Activated CD4-positive, alpha-beta memory T cell treated with anti-CD3 and anti-CD28 coated beads, Interleukin-2, amount 10 ng/mL, durations not matched to agents 7 days and 5 days (primary cell): ENCODE measurements at regions not wholly inside any gene's neighbourhood (a gene's known extent, or its start where the extent isn't known, plus 50 kb on each side); places are given as distances from the start of the nearest gene placed in this dataset.

Experiments used
- CTCF ChIA-PET: fragments of 350-600 bp; sonication (Branson Sonifier 250); formaldehyde crosslinking; loops from one replicate; lab custom pipeline; 2021; ENCODE audit warnings: antibody characterized with exemption, inconsistent platforms; lab: Charles Lee
- POLR2A ChIA-PET: fragments of 350-600 bp; sonication (Branson Sonifier 250); formaldehyde crosslinking; loops from one replicate; lab custom pipeline; 2021; ENCODE audit warnings: antibody characterized with exemption; lab: Charles Lee
- DNase-seq: peaks from one replicate; pipeline ENCODE4 v3.0.0-alpha.2; 2020
- H3K27ac Mint-ChIP-seq: one replicate; pipeline ENCODE4 v1.8.0; 2021; ENCODE audit warnings: mild to moderate bottlenecking, mixed read lengths
- H3K27me3 Mint-ChIP-seq: one replicate; pipeline ENCODE4 v1.8.0; 2021; ENCODE audit warnings: mixed read lengths
- H3K36me3 Mint-ChIP-seq: one replicate; pipeline ENCODE4 v1.8.0; 2021; ENCODE audit warnings: low read depth, mixed read lengths
- H3K4me1 Mint-ChIP-seq: one replicate; pipeline ENCODE4 v1.8.0; 2021; ENCODE audit warnings: mixed read lengths
- H3K4me3 Mint-ChIP-seq: one replicate; pipeline ENCODE4 v1.8.0; 2021; ENCODE audit warnings: mild to moderate bottlenecking, mixed read lengths
- H3K9me3 Mint-ChIP-seq: one replicate; pipeline ENCODE4 v1.8.0; 2021; ENCODE audit warnings: mixed read lengths

DNA sequence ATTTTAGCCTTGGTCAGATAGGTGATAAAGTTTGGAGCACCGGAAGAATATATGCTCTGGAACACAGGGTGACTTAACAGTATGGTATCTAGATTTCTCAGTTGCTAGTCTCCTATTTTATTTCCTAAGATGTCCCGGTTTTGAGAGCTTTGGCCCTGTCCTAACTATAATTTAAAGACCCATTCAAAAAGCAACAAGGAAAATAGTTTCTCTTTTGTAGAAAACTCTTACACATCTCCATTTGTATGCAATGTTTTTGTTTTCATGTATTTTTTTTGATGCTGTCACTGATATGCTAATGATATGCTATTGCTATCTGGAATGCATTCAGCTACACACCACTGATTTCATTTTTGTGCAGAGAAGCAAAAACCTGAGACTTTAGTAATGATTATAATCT lies 237.8 kb downstream of the GPD2 start:
- Mint-ChIP-seq H3K36me3 (no peaks in the 10 kb centered on the region), H3K4me1 (no peaks in the 10 kb centered on the region), H3K27me3 (peaks cover 2% of the 10 kb centered on the region), H3K9me3 (no peaks in the 10 kb centered on the region), H3K27ac (no peak overlapping the region), H3K4me3 (no peak overlapping the region)
- POLR2A ChIA-PET: no interaction called here
- CTCF ChIA-PET: no interaction called here
- DNase-seq: no peak

DNA sequence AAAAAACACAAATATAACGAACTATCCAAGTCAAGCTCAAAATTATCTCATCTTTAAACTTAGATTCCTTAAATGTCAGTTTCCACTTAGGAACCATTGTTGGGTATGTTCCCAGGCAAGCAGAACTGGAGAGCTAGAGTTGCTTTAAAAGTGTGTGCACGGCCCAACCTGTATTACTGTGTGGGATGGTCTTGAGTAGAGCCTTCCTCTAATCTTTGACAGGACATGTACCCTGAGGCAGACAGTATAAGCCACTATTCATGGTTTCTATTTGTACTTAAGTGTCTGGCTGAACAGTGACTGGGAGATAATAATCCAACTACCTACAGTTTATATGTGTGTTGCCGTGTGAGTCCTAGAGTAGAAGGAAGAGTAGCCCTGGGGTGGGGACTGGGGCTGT lies 239.7 kb downstream of the GPD2 start:
- Mint-ChIP-seq H3K36me3 (no peaks in the 10 kb centered on the region), H3K27me3 (peaks cover 2% of the 10 kb centered on the region), H3K27ac (no peak overlapping the region), H3K4me1 (no peaks in the 10 kb centered on the region), H3K9me3 (no peaks in the 10 kb centered on the region), H3K4me3 (no peak overlapping the region)
- CTCF ChIA-PET: no interaction called here
- POLR2A ChIA-PET: no interaction called here
- no peak for DNase-seq

DNA sequence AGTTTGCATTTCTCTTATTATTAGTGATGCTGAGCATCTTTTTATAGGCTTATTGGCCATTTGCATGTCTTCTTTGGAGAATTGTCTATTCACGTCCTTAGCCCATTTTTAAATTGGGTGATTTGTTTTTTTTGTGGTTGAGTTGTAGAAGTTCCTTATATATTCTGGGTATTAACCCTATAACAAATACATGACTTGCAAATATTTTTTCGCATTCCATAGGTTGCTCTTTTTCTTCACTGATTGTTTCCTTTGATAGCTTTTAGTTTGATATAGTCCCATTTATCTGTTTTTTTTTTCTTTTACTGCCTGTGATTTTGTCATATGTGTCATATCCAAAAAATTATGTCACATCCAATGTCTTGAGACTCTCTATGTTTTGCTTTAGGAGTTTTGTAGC lies 243.6 kb downstream of the GPD2 start:
- no peak for DNase-seq
- Mint-ChIP-seq H3K27ac (no peak overlapping the region), H3K4me1 (no peaks in the 10 kb centered on the region), H3K9me3 (no peaks in the 10 kb centered on the region), H3K27me3 (peaks cover 3% of the 10 kb centered on the region), H3K36me3 (no peaks in the 10 kb centered on the region), H3K4me3 (no peak overlapping the region)
- CTCF ChIA-PET: interaction anchor here (1.1 kb wide), 1 partner anchor 17 kb away, joined by 3 read pairs; no protein-coding TSS in a partner anchor
- POLR2A ChIA-PET: no interaction called here

DNA sequence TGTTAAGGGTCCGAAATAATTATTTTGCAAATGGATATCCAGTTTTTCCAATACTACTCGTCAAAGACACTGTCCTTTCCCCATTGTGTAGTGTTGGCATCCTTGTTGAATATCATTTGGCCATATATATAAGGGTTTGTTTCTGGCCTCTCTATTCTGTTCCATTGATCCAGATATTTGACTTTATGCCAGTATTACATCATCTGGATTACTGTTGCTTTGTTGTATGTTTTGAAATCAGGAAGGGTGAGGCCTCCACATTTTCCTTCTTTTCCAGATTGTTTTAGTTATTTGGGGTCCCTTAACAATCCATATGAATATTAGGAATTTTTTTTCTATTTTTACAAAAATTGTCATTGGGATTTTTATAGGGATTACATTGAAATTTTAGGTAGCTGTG lies 244.1 kb downstream of the GPD2 start:
- Mint-ChIP-seq H3K36me3 (no peaks in the 10 kb centered on the region), H3K4me3 (no peak overlapping the region), H3K4me1 (no peaks in the 10 kb centered on the region), H3K9me3 (no peaks in the 10 kb centered on the region), H3K27ac (no peak overlapping the region), H3K27me3 (peaks cover 3% of the 10 kb centered on the region)
- ChIA-PET POLR2A (no interaction called here), CTCF (interaction anchor here (1.1 kb wide), 1 partner anchor 17 kb away, joined by 3 read pairs; no protein-coding TSS in a partner anchor)
- DNase-seq: no peak

DNA sequence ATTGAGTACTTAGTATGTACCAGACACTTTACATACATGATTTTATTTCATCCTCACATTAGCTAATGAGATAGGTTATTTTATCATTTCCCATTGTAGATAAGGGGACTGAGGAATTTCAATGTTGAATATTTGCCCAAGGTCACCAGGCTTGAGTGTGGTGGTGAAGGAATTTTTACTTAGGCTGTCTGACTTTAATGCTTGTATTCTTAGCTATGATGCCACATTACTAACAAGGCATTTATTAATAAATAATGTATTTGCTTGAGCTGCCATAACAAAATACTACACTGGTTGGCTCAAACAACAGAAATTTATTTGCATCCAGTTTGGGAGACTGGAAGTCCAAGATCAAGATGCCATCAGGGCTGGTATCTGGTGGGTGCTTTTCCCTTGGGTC lies 250.9 kb downstream of the GPD2 start:
- CTCF ChIA-PET: no interaction called here
- Mint-ChIP-seq H3K9me3 (no peaks in the 10 kb centered on the region), H3K27ac (no peak overlapping the region), H3K4me1 (no peaks in the 10 kb centered on the region), H3K27me3 (peaks cover 8% of the 10 kb centered on the region), H3K36me3 (no peaks in the 10 kb centered on the region), H3K4me3 (no peak overlapping the region)
- POLR2A ChIA-PET: no interaction called here
- DNase-seq: no peak

DNA sequence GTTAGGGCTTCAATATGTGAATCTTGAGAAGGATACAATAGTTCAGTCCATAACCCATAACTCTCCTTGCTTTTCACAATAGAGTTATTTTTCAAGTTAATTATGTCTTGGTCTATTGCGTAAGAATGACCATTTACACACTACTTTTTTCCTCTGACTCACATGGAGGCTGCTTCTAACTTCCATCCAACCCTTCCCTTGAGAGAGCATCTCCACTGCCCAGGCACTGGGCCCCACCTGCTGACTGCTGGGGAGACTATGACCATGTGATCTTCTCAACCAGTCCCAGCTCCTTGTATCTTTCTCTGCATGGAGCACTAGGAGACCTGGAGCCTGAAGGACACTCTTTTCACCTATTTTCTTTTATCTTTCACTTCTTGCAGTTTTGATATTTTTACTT lies 251.5 kb downstream of the GPD2 start:
- CTCF ChIA-PET: interaction anchor here (0.7 kb wide), 1 partner anchor 463 kb away, joined by 5 read pairs; no protein-coding TSS in a partner anchor
- no peak for DNase-seq

DNA sequence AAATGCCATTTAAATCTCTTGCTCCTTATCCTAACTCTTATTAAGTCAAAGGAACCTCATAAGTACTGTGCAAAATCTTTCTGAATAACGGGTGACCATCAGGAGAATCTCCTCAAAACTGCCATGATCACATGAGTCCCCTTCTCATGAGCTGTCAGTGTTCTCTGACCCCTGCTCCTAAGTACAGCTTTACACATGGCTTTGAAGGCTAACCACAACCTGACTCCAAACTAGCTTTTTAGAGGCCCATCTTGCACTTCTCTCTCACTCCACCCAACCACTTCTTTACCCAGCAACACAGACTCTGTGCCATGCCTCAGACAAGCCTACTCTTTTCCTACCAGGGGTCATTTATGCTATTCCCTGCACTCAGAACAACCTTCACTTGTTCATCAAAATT lies 253.8 kb downstream of the GPD2 start:
- POLR2A ChIA-PET: no interaction called here

More for the DNA sequence above, 251.5 kb downstream of the GPD2 start:
- peaks cover 8% of the 10 kb centered on the region for H3K27me3 Mint-ChIP-seq
- H3K9me3 Mint-ChIP-seq: no peaks in the 10 kb centered on the region
- H3K4me1 Mint-ChIP-seq: no peaks in the 10 kb centered on the region
- no peaks in the 10 kb centered on the region for H3K36me3 Mint-ChIP-seq
- POLR2A ChIA-PET: no interaction called here
- no peak overlapping the region for H3K4me3 Mint-ChIP-seq
- H3K27ac Mint-ChIP-seq: no peak overlapping the region

DNA sequence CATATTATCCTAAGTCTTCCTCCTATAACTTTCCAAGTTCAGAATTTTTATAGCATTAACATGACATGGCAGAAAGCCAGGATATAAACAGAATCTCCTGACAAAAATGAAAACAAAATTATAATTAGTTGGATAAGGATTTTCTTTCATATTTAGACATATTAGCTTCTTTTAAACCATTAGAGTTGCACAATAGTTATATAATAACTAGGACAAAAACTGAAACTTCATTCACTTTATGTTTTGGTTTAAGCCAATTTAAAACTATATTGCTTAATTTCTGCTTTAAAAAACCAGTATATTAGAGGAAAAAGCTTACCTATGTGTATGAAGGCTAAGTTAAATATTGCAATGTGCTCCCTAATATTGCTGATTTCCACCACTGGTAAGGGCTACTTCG lies 254.8 kb downstream of the GPD2 start:
- no peak for DNase-seq
- H3K9me3 Mint-ChIP-seq: no peaks in the 10 kb centered on the region
- H3K4me3 Mint-ChIP-seq: no peak overlapping the region
- no peaks in the 10 kb centered on the region for H3K36me3 Mint-ChIP-seq
- no peak overlapping the region for H3K27ac Mint-ChIP-seq
- ChIA-PET POLR2A (interaction anchor here (0.6 kb wide), 1 partner anchor 233 kb away, joined by 3 read pairs; no protein-coding TSS in a partner anchor), CTCF (interaction anchor here (0.9 kb wide), 1 partner anchor 356 kb away, joined by 3 read pairs; no protein-coding TSS in a partner anchor)
- H3K27me3 Mint-ChIP-seq: peaks cover 13% of the 10 kb centered on the region
- no peaks in the 10 kb centered on the region for H3K4me1 Mint-ChIP-seq

More for the DNA sequence above, 253.8 kb downstream of the GPD2 start:
- CTCF ChIA-PET: no interaction called here
- H3K27ac Mint-ChIP-seq: no peak overlapping the region
- no peaks in the 10 kb centered on the region for H3K9me3 Mint-ChIP-seq
- no peak for DNase-seq
- H3K36me3 Mint-ChIP-seq: no peaks in the 10 kb centered on the region
- H3K4me1 Mint-ChIP-seq: no peaks in the 10 kb centered on the region
- H3K27me3 Mint-ChIP-seq: peaks cover 11% of the 10 kb centered on the region
- H3K4me3 Mint-ChIP-seq: no peak overlapping the region

DNA sequence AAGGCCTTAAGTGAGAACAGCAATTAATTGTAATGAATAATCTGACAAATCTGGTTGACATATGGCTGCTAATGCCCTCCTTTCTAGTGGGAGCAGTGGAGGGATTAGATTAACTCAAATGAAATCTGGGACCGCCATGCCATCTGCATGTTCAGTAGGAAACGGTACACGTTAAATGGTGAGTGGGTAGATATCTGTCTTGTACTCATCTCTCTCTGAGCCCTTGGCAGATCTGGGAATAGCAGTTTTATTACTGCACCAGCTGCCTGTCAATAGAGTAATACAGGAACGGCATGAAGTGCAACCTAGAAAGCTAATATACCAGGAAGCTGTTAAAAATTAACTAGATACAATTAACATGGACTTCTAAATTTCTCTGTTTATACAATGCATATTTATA lies 258.8 kb downstream of the GPD2 start:
- H3K27ac Mint-ChIP-seq: no peak overlapping the region
- ChIA-PET POLR2A (no interaction called here), CTCF (no interaction called here)
- no peaks in the 10 kb centered on the region for H3K36me3 Mint-ChIP-seq
- DNase-seq: no peak
- H3K4me3 Mint-ChIP-seq: no peak overlapping the region
- peaks cover 11% of the 10 kb centered on the region for H3K27me3 Mint-ChIP-seq
- no peaks in the 10 kb centered on the region for H3K9me3 Mint-ChIP-seq
- no peaks in the 10 kb centered on the region for H3K4me1 Mint-ChIP-seq

DNA sequence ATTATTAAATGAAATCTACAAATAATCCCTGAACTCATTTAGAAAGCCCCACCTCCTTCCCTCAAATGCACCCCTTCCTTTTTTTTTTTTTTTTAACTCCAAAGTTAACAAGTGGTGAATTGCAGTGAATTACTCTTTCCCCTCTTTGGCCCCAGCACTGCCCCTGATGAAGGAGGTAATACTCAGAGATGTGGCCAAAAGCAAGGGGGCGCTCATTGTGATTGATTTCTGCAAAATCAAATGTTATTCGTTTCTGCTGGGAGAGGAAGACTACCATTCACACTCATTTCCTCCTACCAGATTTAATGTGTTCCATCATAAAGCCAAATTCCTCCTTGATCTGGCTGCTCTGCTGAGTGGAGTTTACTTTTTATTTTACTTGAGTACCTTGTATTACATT lies 259.4 kb downstream of the GPD2 start:
- Mint-ChIP-seq H3K36me3 (no peaks in the 10 kb centered on the region), H3K4me1 (no peaks in the 10 kb centered on the region), H3K27ac (no peak overlapping the region), H3K9me3 (no peaks in the 10 kb centered on the region), H3K27me3 (peaks cover 9% of the 10 kb centered on the region), H3K4me3 (no peak overlapping the region)
- no peak for DNase-seq
- ChIA-PET POLR2A (no interaction called here), CTCF (no interaction called here)

DNA sequence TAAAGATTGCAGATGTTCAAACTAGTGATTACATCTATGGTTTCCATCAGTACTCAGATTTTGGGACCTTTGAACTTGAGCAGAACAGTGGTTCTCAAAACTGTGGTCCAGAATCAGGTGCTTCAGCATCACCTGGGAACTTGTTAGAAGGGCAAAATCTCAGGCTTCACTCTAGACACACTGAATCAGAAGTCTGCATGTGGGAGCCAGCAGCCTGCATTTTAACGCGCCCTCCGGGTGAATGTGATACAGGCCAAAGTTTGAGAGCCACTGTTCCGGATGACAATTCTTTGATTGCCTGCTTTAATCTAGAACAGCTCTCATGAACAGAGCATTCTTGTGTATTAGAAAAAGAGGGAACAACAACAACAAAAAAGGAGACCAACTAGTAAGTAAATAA lies 261.7 kb downstream of the GPD2 start:
- POLR2A ChIA-PET: no interaction called here
- no peaks in the 10 kb centered on the region for H3K9me3 Mint-ChIP-seq
- CTCF ChIA-PET: no interaction called here
- DNase-seq: no peak
- no peaks in the 10 kb centered on the region for H3K4me1 Mint-ChIP-seq
- H3K4me3 Mint-ChIP-seq: no peak overlapping the region
- H3K27ac Mint-ChIP-seq: no peak overlapping the region
- H3K27me3 Mint-ChIP-seq: peaks cover 12% of the 10 kb centered on the region
- no peaks in the 10 kb centered on the region for H3K36me3 Mint-ChIP-seq

DNA sequence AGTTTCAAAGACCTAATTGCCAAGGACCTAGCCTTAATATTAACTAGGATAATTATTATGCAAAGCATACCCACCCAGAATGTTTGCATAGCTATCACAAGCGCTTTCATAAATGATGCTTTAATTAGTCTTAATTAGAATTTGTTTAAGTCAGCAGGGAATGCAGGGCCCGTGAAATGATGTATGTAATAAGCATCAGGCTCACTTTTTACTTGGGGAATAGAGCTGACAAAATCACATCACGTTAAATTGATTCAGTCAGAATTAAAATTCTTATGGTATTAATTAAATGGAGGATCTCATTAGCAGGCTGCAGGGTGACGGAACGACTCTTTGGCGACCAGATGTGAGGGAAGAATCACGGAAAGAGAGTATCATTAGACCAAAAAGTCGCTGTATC lies 264.5 kb downstream of the GPD2 start:
- H3K27ac Mint-ChIP-seq: no peak overlapping the region
- POLR2A ChIA-PET: no interaction called here
- peaks cover 13% of the 10 kb centered on the region for H3K27me3 Mint-ChIP-seq

DNA sequence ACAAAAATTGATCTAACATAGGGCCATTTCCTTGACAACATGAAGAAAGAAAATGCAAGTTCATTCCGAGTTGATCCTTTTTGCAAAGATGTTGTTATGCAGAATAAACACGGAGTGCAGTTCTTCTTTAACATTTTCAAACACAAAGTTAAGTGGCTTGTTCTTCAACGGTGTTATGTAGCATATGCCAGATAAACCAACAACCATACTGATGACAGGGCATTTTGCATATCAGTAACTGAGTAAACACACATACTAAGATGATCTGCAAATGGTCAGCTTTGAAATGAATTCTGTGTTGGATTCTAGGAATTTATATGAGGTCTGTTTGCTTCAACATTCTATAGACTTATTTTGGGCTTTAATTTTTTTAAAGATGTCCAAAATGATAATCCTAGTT lies 266.4 kb downstream of the GPD2 start:
- peaks cover 8% of the 10 kb centered on the region for H3K27me3 Mint-ChIP-seq
- no peaks in the 10 kb centered on the region for H3K36me3 Mint-ChIP-seq
- H3K27ac Mint-ChIP-seq: no peak overlapping the region
- H3K9me3 Mint-ChIP-seq: no peaks in the 10 kb centered on the region
- ChIA-PET POLR2A (no interaction called here), CTCF (no interaction called here)
- H3K4me1 Mint-ChIP-seq: no peaks in the 10 kb centered on the region
- DNase-seq: no peak
- no peak overlapping the region for H3K4me3 Mint-ChIP-seq

More for the DNA sequence above, 264.5 kb downstream of the GPD2 start:
- no peak overlapping the region for H3K4me3 Mint-ChIP-seq
- H3K9me3 Mint-ChIP-seq: no peaks in the 10 kb centered on the region
- no peaks in the 10 kb centered on the region for H3K36me3 Mint-ChIP-seq
- CTCF ChIA-PET: no interaction called here
- no peak for DNase-seq
- no peaks in the 10 kb centered on the region for H3K4me1 Mint-ChIP-seq

DNA sequence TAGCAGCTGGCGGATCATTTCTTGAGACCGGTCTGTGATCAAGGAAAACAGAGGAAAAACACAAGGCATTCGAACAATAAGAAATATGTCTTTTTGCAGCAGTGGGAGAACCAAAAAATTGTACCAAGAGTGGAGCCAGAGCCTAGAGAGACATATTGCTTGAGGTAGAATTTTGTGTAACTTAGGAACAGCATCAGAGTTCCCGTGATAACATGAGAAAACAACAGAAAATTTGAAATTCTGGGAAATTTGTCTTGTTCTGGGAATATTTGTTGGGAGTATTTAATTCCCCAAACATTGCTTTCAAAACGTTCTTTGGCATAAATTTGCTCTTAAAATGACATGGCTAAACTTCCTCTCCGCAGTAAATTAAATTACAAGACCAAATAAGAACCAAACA lies 267.5 kb downstream of the GPD2 start:
- Mint-ChIP-seq H3K27me3 (peaks cover 8% of the 10 kb centered on the region), H3K36me3 (no peaks in the 10 kb centered on the region), H3K4me1 (no peaks in the 10 kb centered on the region), H3K27ac (no peak overlapping the region), H3K4me3 (no peak overlapping the region), H3K9me3 (no peaks in the 10 kb centered on the region)
- CTCF ChIA-PET: no interaction called here
- POLR2A ChIA-PET: no interaction called here
- no peak for DNase-seq
